GM21526 (cell line): ENCODE measurements at regions not wholly inside any gene's neighbourhood (a gene's known extent, or its start where the extent isn't known, plus 50 kb on each side); places are given as distances from the start of the nearest gene placed in this dataset.

Experiments used
- ATAC-seq: cut with Tn5 transposase; IDR thresholded peaks from one replicate; pipeline ENCODE4 v1.9.1; 2021; ENCODE audit warnings: moderate library complexity; ENCODE audit not compliant: unreplicated experiment, low FRiP score

GRCh38 chr6:147802459-147802858, 294.0 kb downstream of the SAMD5 start:
- no peak for ATAC-seq

GRCh38 chr6:147805155-147805554, 296.7 kb downstream of the SAMD5 start:
- ATAC-seq = no peak

- ATAC-seq = no peak
Observed at GRCh38 chr6:147806697-147807096, 298.2 kb downstream of the SAMD5 start.

- ATAC-seq = no peak
Observed at GRCh38 chr6:147808640-147809039, 300.1 kb downstream of the SAMD5 start.

GRCh38 chr6:147811913-147812629, 303.6 kb downstream of the SAMD5 start:
- ATAC-seq = no peak

GRCh38 chr6:147817042-147817689, 308.7 kb downstream of the SAMD5 start:
- ATAC-seq = no peak

GRCh38 chr6:147820520-147820919, 312.0 kb downstream of the SAMD5 start:
- ATAC-seq = no peak

- no peak for ATAC-seq
Observed at GRCh38 chr6:147821295-147821897, 312.9 kb downstream of the SAMD5 start.

GRCh38 chr6:147823936-147824335, 315.4 kb downstream of the SAMD5 start:
- ATAC-seq = no peak

- ATAC-seq = no peak
Observed at GRCh38 chr6:147825848-147826247, 317.4 kb downstream of the SAMD5 start.

- ATAC-seq = no peak
Observed at GRCh38 chr6:147826698-147827097, 318.2 kb downstream of the SAMD5 start.

GRCh38 chr6:147829418-147829817, 320.9 kb downstream of the SAMD5 start:
- ATAC-seq = no peak

- no peak for ATAC-seq
Observed at GRCh38 chr6:147829835-147830234, 321.3 kb downstream of the SAMD5 start.

GRCh38 chr6:147831356-147831755, 322.9 kb downstream of the SAMD5 start:
- no peak for ATAC-seq

GRCh38 chr6:147833607-147834006, 325.1 kb downstream of the SAMD5 start:
- ATAC-seq = no peak

- no peak for ATAC-seq
Observed at GRCh38 chr6:147834084-147834776, 325.7 kb downstream of the SAMD5 start.

- no peak for ATAC-seq
Observed at GRCh38 chr6:147837540-147837939, 329.1 kb downstream of the SAMD5 start.

- no peak for ATAC-seq
Observed at GRCh38 chr6:147839708-147840610, 331.5 kb downstream of the SAMD5 start.

GRCh38 chr6:147841547-147842148, 333.2 kb downstream of the SAMD5 start:
- ATAC-seq = no peak
